ENCODE measurements at regions not wholly inside any gene's neighbourhood (a gene's known extent, or its start where the extent isn't known, plus 50 kb on each side); places are given as distances from the start of the nearest gene placed in this dataset.

DNA sequence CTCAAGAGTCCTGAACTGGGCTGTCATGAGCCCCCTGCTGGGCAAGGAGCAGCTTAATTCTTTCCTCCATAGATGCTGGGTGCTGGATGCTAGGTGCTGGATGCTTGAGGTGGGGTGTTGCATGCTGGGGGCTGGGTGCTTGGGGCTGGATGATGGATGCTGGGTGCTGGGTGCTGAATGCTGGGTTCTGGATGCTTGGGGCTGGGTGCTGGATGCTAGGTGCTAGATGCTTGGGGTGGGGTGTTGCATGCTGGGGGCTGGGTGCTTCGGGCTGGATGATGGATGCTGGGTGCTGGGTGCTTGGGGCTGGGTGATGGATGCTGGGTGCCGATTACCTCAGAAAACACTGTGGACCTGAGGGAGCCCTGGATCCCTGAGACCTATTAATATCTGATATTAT is 837.7 kb downstream of the GALR1 start:
- no peaks in the 10 kb centered on the region for H3K9me2 ChIP-seq (ENCODE audit: insufficient read depth, low read length)
- H2AFZ ChIP-seq (ENCODE audit: low read depth, low read length), result no peak overlapping the region
- H3K9me3 ChIP-seq (ENCODE audit: low read length), result no peaks in the 10 kb centered on the region
- no peaks in the 10 kb centered on the region for H3K27me3 ChIP-seq (ENCODE audit: insufficient read depth, low read depth, low read length)
- TF ChIP-seq, protein P1, sequence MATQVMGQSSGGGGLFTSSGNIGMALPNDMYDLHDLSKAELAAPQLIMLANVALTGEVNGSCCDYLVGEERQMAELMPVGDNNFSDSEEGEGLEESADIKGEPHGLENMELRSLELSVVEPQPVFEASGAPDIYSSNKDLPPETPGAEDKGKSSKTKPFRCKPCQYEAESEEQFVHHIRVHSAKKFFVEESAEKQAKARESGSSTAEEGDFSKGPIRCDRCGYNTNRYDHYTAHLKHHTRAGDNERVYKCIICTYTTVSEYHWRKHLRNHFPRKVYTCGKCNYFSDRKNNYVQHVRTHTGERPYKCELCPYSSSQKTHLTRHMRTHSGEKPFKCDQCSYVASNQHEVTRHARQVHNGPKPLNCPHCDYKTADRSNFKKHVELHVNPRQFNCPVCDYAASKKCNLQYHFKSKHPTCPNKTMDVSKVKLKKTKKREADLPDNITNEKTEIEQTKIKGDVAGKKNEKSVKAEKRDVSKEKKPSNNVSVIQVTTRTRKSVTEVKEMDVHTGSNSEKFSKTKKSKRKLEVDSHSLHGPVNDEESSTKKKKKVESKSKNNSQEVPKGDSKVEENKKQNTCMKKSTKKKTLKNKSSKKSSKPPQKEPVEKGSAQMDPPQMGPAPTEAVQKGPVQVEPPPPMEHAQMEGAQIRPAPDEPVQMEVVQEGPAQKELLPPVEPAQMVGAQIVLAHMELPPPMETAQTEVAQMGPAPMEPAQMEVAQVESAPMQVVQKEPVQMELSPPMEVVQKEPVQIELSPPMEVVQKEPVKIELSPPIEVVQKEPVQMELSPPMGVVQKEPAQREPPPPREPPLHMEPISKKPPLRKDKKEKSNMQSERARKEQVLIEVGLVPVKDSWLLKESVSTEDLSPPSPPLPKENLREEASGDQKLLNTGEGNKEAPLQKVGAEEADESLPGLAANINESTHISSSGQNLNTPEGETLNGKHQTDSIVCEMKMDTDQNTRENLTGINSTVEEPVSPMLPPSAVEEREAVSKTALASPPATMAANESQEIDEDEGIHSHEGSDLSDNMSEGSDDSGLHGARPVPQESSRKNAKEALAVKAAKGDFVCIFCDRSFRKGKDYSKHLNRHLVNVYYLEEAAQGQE (IDR thresholded peaks at IDR 0.05; ENCODE audit: borderline replicate concordance), result no peak
- no peak for TF ChIP-seq MXI1 (conservative IDR thresholded peaks at IDR 0.05; ENCODE audit: poor library complexity, severe bottlenecking)
- TF ChIP-seq POLR2AphosphoS5 (IDR thresholded peaks at IDR 0.05), result no peak
- TF ChIP-seq TAF1 (IDR thresholded peaks at IDR 0.05; ENCODE audit: low read depth), result no peak
- H3K4me3 ChIP-seq (ENCODE audit: low read length), result no peak overlapping the region
- H3K4me2 ChIP-seq (ENCODE audit: low read length), result no peak overlapping the region
- H4K20me1 ChIP-seq (ENCODE audit: insufficient read depth), result no peaks in the 10 kb centered on the region
- no peaks in the 10 kb centered on the region for H3K36me3 ChIP-seq (ENCODE audit: insufficient read depth, low read length)
- H3F3A ChIP-seq (ENCODE audit: insufficient read depth, low read length, poor library complexity, severe bottlenecking), result no peaks in the 10 kb centered on the region
- H3K27ac ChIP-seq (ENCODE audit: low read length), result no peak overlapping the region
- H3K79me2 ChIP-seq (replicated peaks; ENCODE audit: insufficient read depth, low read length), result no peaks in the 10 kb centered on the region
- no peak overlapping the region for H3K9ac ChIP-seq (ENCODE audit: low read length)

DNA sequence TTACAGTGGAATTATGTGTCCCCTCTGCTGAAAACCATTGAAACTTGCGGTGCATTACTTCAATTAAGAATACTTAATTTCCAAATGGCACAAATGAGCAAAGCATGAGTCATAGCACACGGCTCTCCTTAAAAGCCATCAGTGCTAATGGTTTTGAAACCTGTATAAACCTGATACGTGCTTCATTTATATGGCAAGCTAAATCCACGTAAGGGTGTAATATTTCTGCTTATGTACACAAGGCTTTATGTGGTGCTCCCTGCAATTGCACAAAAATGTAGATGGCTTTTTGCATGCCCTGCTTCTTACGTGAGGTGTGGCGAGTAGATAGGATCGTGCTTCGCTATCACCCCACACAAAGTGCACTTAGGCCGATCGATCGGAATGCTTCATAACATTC is 840.9 kb downstream of the GALR1 start:
- H3K27me3 ChIP-seq (ENCODE audit: insufficient read depth, low read depth, low read length), result no peaks in the 10 kb centered on the region
- H3K4me3 ChIP-seq (ENCODE audit: low read length), result no peak overlapping the region

More for the DNA sequence above, 840.9 kb downstream of the GALR1 start:
- Histone ChIP-seq H3F3A (ENCODE audit: insufficient read depth, low read length, poor library complexity, severe bottlenecking) (no peaks in the 10 kb centered on the region), H4K20me1 (ENCODE audit: insufficient read depth) (no peaks in the 10 kb centered on the region), H3K9me3 (ENCODE audit: low read length) (no peaks in the 10 kb centered on the region), H3K4me2 (ENCODE audit: low read length) (no peak overlapping the region), H3K79me2 (replicated peaks; ENCODE audit: insufficient read depth, low read length) (no peaks in the 10 kb centered on the region), H3K9ac (ENCODE audit: low read length) (no peak overlapping the region), H2AFZ (ENCODE audit: low read depth, low read length) (no peak overlapping the region), H3K36me3 (ENCODE audit: insufficient read depth, low read length) (no peaks in the 10 kb centered on the region), H3K27ac (ENCODE audit: low read length) (no peak overlapping the region), H3K9me2 (ENCODE audit: insufficient read depth, low read length) (no peaks in the 10 kb centered on the region)
- TF ChIP-seq RAD21 (conservative IDR thresholded peaks at IDR 0.05) (no peak), EP300 (conservative IDR thresholded peaks at IDR 0.05; ENCODE audit: poor library complexity, severe bottlenecking) (no peak), POLR2AphosphoS5 (IDR thresholded peaks at IDR 0.05) (no peak), EZH2 (IDR thresholded peaks at IDR 0.05; ENCODE audit: borderline replicate concordance, insufficient read depth, low read length, poor library complexity, severe bottlenecking) (no peak), SMC3 (conservative IDR thresholded peaks at IDR 0.05; ENCODE audit: poor library complexity) (no peak), MXI1 (conservative IDR thresholded peaks at IDR 0.05; ENCODE audit: poor library complexity, severe bottlenecking) (no peak), TAF1 (IDR thresholded peaks at IDR 0.05; ENCODE audit: low read depth) (no peak)
- TF ChIP-seq, protein P2, sequence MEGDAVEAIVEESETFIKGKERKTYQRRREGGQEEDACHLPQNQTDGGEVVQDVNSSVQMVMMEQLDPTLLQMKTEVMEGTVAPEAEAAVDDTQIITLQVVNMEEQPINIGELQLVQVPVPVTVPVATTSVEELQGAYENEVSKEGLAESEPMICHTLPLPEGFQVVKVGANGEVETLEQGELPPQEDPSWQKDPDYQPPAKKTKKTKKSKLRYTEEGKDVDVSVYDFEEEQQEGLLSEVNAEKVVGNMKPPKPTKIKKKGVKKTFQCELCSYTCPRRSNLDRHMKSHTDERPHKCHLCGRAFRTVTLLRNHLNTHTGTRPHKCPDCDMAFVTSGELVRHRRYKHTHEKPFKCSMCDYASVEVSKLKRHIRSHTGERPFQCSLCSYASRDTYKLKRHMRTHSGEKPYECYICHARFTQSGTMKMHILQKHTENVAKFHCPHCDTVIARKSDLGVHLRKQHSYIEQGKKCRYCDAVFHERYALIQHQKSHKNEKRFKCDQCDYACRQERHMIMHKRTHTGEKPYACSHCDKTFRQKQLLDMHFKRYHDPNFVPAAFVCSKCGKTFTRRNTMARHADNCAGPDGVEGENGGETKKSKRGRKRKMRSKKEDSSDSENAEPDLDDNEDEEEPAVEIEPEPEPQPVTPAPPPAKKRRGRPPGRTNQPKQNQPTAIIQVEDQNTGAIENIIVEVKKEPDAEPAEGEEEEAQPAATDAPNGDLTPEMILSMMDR (IDR thresholded peaks at IDR 0.05; ENCODE audit: poor library complexity, severe bottlenecking), result no peak
- TF ChIP-seq, protein P1 (IDR thresholded peaks at IDR 0.05; ENCODE audit: borderline replicate concordance), result no peak
